Skeletal muscle cell (primary cell): ENCODE measurements at regions not wholly inside any gene's neighbourhood (a gene's known extent, or its start where the extent isn't known, plus 50 kb on each side); places are given as distances from the start of the nearest gene placed in this dataset.
"Not testable (repeated sequence)": the region's sequence is repeated elsewhere in the genome, so short reads cannot be mapped to it uniquely, and the experiment has no call there.

Source experiments
- DNase-seq: peaks from one replicate; pipeline ENCODE4 v3.0.0-alpha.2; 2010; ENCODE audit warnings: low read depth
- H3K4me3 ChIP-seq: 2 replicates; pipeline ENCODE4 v1.5.1; 2011; ENCODE audit warnings: low read depth, mild to moderate bottlenecking, control low read depth, low read length, moderate library complexity

- H3K4me3 ChIP-seq: no peak overlapping the region
- DNase-seq: no peak
Observed at GRCh38 chr7:113628948-113629847, 289.6 kb downstream of the PPP1R3A start.

- no peak for DNase-seq
- H3K4me3 ChIP-seq: no peak overlapping the region
Observed at GRCh38 chr7:113625494-113626102, 293.2 kb downstream of the PPP1R3A start.

- H3K4me3 ChIP-seq: no peak overlapping the region
- DNase-seq: no peak
Observed at GRCh38 chr7:113622796-113623195, 296.0 kb downstream of the PPP1R3A start.

- H3K4me3 ChIP-seq: no peak overlapping the region
- no peak for DNase-seq
Observed at GRCh38 chr7:113610572-113610971, 308.2 kb downstream of the PPP1R3A start.

- no peak overlapping the region for H3K4me3 ChIP-seq
- DNase-seq: peak; percentile 12
Observed at GRCh38 chr7:113608782-113609181, 310.0 kb downstream of the PPP1R3A start.

- DNase-seq: no peak
- H3K4me3 ChIP-seq: no peak overlapping the region
Observed at GRCh38 chr7:113606325-113606724, 312.5 kb downstream of the PPP1R3A start.

GRCh38 chr7:113600428-113600827, 318.4 kb downstream of the PPP1R3A start:
- not testable (repeated sequence) for H3K4me3 ChIP-seq, DNase-seq

- not testable (repeated sequence) for DNase-seq, H3K4me3 ChIP-seq
Observed at GRCh38 chr7:113593455-113593854, 325.4 kb downstream of the PPP1R3A start.

GRCh38 chr7:113592924-113593323, 325.9 kb downstream of the PPP1R3A start:
- not testable (repeated sequence) for H3K4me3 ChIP-seq, DNase-seq

GRCh38 chr7:113582471-113582870, 336.3 kb downstream of the PPP1R3A start:
- peak; percentile 3 for DNase-seq
- no peak overlapping the region for H3K4me3 ChIP-seq

- DNase-seq, H3K4me3 ChIP-seq: not testable (repeated sequence)
Observed at GRCh38 chr7:113563257-113563656, 355.6 kb downstream of the PPP1R3A start.

GRCh38 chr7:113562801-113563200, 356.0 kb downstream of the PPP1R3A start:
- no peak overlapping the region for H3K4me3 ChIP-seq
- no peak for DNase-seq

- no peak overlapping the region for H3K4me3 ChIP-seq
- DNase-seq: no peak
Observed at GRCh38 chr7:113562242-113562641, 356.6 kb downstream of the PPP1R3A start.

- H3K4me3 ChIP-seq: no peak overlapping the region
- peak; percentile 23 for DNase-seq
Observed at GRCh38 chr7:113561446-113561845, 357.4 kb downstream of the PPP1R3A start.

GRCh38 chr7:113550966-113551365, 367.8 kb downstream of the PPP1R3A start:
- no peak overlapping the region for H3K4me3 ChIP-seq
- no peak for DNase-seq

GRCh38 chr7:113548561-113548960, 370.2 kb downstream of the PPP1R3A start:
- DNase-seq: no peak

GRCh38 chr7:113548137-113548536, 370.7 kb downstream of the PPP1R3A start:
- DNase-seq: no peak

More at GRCh38 chr7:113548561-113548960, 370.2 kb downstream of the PPP1R3A start:
- H3K4me3 ChIP-seq: no peak overlapping the region

GRCh38 chr7:113521468-113521867, 397.3 kb downstream of the PPP1R3A start:
- no peak overlapping the region for H3K4me3 ChIP-seq
- DNase-seq: no peak

More at GRCh38 chr7:113548137-113548536, 370.7 kb downstream of the PPP1R3A start:
- H3K4me3 ChIP-seq: no peak overlapping the region

GRCh38 chr7:113519472-113519871, 399.3 kb downstream of the PPP1R3A start:
- no peak for DNase-seq

GRCh38 chr7:113504691-113505090, 386.3 kb upstream of the SMIM30 start:
- no peak for DNase-seq
- H3K4me3 ChIP-seq: no peak overlapping the region

More at GRCh38 chr7:113519472-113519871, 399.3 kb downstream of the PPP1R3A start:
- no peak overlapping the region for H3K4me3 ChIP-seq

- H3K4me3 ChIP-seq: no peak overlapping the region
- DNase-seq: no peak
Observed at GRCh38 chr7:113504142-113504541, 385.8 kb upstream of the SMIM30 start.
